ENCODE measurements at regions not wholly inside any gene's neighbourhood (a gene's known extent, or its start where the extent isn't known, plus 50 kb on each side); places are given as distances from the start of the nearest gene placed in this dataset.

DNA sequence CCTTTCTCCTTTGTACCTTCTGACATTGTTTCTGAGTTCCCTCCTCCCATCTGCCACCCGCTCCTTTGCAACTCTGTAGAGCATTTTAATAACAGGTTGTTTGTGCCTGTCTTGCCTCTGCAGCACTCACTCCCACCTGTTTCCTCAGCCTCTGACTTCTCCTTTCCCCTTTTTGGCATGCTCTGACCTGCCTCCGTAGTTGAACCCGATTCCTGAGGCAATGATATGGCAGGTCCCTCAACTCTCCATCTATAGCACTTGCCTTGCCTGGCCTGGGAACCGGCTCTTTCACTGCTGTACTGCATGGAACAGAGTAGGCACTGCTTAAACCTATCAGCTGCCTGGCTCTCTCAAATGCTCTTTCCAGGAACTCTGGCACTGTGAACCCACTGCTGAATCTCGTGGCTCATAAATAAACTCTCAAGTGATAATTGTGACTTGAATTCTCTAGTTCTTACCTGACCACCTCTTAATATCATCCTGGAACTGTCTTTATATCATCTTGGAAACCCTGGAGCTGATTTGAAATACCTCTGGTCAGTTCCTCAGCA lies 50.3 kb downstream of the UTRN start:
- DNase-seq = peak; percentile 25

DNA sequence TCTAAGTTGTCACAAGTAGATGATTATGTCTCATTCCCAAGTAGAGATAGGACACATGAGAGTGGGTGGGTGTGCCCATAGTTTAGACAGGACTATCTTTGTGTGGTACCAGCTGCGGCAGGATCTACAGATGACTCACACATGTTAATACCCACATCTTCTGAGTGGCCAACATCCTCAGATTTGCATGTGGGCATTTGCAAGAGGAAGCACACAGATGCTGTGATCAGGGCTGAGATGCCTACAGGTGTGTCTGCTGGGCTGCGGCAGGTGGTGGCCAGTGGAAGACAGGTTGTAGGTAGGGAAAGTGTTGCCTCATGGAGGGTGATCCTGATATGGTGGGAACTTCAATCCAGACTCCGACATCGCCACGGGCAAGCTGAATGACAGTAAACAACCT lies 50.8 kb downstream of the UTRN start:
- DNase-seq = no peak

DNA sequence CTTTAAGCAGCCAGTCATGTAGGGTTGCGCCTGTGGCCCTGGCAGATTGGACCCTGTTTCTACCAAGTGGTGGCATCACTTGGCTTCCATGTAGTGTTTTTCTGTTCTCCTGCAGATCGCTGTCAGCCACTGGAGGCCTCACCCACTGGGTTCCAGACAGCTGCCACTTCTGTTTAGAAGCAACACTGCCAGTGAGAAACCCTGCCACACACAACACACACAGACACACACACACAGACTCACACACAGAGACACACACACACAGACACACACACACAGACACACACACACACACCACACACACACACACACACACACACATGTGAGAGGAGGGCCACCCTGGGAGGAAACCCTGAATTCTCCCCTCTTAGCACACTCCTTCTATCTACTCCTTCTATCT lies 51.8 kb downstream of the UTRN start:
- DNase-seq = no peak

DNA sequence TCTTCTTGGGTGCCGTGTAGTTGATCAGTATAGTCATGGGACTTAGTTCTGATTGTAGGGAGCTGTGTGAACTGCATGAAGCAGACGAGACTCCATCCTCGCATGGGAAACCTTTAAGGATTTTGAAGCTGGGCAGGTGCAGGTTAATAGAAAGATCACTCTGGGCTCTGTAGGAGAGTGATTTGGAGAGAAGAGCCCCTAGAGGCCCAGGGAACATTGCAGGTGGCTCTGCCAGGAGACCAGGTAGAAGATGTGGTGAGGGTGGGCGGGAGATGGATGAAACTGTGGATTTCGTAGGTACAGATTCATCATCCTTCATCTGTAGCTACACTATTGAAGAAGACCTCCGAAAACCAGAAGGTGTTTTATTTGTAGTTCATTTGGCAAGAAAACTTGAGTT lies 53.3 kb downstream of the UTRN start:
- DNase-seq = no peak

DNA sequence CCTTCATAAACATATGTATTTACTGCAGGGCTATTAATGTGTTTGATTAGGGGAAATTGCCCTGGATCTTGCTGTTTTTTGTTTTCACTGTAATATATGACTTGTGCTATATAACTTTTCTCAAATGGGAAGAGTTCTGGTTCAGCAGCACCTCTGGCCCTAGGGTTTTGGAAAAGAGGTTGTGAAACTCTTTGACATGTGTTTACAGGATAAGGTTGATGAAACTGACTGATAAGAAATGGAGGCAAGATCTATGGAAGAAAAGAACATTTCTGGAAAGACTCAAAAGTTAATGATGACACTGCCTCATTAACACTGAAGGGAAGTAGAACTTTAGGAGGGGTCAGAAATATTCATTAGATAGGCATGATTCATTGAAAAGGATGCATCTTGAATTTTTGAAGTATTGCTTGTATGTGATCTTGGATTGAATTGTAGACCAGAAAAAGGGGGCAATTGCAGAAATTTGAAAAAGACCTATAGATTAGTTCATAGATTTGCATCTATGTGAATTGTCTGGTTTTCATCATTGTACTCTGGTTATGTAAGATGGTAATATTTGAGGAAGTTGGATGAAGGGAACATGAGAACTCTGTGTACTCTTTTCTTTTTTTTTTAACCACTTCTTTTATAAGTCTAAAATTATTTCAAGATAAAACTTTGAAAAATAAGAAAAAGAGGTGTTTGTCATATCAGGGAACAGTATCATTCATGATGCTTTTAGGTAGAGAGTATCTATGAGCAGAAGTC lies 54.0 kb downstream of the UTRN start:
- DNase-seq = peak; percentile 51

DNA sequence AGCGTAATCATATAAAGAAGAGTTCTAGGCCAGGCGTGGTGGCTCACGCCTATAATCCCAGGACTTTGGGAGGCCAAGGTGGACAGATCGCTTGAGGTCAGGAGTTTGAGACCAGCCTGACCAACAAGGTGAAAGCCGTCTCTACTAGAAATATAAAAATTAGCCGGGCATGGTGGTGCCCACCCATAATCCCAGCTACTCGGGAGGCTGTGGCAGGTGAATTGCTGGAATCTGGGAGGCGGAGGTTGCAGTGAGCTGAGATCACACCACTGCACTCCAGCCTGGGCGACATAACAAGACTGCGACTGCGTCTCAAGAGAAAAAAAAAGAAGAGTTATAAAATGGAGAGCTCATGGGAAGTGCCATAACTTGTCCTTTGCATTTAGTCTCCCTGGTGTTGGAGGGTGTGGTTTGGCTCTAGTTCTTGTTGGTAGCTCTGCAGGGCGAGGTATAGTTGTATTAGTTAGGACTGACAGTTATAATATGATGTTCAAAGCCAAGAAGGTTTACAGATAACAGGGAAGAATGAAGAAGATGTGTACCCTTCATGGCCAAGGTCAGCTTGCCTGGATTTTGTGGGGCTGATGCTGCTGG lies 54.8 kb downstream of the UTRN start:
- DNase-seq = no peak

DNA sequence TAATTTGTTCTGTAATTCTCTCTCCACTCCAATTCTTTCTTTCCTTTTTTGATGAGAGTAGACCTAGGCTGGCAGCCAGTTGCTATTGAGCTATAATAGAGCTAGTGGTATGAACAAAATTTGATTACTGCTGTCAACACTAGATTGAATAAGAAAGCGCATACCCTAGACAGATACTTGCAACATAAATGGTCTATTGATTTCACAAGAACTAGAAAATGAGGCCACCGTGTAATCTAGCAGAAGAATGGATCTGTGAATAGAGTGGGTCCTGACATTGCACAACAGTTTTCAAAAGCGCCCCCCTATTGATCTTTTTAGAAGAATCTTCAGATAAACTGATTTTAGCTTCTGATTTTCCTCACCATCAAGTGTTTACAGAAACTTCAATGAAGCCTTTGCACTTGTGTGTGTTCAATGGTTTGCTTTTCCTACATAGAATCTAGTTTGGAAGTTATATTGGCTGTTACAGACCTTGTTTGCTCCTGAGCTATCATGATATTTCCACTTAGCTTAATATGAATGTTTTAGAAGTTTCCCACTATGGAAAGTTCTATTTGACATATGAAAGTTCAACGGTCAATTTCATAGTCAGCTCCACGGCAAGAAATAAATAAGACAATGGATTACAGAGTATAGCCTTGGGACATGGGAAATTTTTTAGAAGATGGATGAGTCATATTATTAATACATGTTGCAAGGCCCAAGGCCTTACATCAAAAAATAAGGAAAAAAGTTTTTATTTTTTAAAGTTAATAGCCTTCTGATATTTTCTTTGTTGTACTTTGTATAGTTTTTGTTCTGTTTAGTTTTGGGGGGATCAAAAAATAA lies 55.6 kb downstream of the UTRN start:
- no peak for DNase-seq

DNA sequence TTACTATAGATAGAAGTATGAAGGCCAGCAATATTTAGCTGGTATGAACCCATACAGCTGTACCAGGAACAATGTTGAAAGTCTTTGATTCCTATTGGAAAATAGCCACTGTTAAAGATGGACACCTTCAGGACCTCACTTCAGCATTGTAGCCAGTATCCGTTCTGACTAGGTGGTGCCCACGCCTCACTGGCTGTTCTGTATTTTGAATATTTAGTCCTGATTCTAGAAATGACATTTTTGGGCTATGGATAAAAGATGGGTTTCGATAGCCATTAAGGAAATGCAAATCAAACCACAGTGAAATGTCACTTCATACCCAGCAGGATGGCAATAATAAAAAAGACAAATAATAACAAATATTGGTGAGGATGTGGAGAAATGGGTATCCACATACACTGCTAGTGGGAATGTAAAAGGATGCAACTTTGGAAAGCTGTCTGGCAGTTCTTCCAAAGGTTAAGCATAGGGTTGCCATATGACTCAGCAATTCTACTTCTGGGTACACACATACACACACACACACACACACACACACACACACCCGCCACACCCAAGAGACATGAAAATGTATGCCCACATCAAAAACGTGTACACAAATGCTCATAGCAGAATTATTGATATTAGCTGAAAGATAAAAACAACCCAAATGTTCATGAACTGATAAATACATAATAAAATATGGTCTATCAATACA lies 56.8 kb downstream of the UTRN start:
- no peak for DNase-seq

DNA sequence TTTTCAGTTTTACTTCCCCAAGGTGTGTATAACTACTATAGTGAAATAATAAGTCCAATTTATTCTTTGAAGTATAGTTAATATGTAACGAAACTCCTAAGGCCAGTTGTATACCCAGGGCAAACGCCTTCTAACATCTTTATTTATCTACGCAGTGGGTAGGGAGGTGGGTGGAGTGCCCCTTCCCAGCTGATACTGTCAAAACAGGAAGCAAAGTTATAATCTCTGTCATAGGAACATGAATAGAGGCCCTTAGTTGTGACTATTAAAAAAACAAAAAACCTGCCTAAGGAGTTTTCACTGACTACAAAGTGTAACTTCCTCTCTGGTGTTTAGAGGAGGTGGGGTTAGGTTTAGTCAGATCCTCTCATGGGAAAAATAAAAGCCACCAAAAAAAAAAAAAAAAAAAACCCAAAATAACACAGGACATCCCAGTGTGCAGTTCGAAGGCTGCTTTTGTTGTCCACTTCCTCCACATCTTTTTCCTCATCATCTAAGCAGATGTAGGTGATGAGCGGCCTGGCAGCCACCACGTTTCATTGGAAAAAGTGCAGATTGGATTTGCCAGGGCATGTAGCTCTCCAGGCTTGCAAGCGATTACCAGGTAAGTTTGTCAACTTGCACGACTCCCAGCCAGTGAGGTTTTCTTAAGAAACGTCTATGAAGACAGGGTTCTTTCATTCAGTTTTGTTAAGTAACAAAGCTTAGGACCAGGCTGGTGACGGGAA lies 58.7 kb downstream of the UTRN start:
- peak; percentile 77 for DNase-seq

DNA sequence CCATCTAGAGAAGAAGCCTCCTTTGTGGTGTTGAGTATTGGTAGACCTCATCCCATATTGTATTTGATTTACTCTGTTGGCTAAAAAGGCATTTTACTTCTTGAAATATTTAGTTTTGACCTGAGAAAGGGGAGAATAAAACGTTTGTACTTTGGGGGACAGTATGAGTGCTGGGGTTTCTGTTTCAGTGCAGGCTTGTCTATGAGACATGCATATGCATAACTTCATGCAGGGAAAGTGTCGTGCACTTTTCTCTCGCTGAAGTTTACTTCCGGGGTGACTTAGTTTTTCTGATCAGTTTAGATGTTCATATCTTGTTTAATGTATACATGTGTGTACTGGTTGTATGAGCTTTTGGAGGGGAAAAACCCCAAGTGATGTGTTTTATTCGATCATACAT lies 59.5 kb downstream of the UTRN start:
- no peak for DNase-seq

DNA sequence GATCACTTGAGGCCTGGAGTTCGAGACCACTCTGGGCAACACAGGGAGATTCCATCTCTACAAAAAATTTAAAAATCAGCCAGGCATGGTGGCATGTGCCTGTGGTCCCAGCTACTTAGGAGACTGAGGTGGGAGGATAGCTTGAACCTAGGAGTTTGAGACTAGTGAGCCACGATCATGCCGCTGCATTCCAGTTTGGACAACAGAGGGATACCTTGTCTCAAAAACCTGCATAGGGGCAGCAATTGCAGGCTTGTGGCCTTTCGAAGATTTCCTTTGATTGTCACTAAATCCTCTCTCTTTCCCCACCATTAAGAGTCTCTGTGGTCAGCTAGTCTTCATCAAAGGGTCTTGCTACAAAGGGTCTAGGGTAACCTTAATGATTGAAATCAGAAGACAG lies 60.3 kb downstream of the UTRN start:
- DNase-seq = no peak

DNA sequence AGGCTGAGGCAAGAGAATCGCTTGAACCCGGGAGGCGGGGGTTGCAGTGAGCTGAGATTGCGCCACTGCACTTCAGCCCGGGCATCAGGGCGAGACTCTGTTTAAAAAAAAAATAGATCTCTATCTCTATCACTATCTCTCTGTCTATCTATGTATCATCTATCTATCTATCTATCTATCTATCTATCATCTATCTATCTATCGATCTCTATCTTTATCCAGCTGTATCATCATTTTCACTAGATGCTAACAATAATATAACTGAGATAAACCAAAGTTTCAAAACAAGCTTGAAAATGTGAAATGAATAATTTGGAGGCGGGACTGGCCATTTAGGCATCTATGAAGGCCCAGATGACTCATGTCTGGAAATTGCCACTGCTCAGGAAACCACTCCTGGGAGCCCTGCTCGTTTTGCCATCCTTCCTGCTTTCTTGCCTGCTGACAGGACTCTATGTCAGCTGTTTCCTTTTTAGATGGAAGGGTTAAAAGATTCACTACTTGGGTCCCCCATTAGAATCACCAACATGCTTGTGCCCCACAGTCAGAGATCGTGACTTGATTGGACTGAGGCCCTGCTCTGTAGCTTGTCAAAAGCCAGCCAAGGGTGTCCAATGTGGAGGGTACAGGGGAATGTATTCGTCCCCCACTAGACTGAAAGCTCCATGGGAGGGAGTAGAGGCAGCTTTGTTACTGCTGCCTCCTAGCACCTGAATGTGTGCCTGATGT lies 61.7 kb downstream of the UTRN start:
- no peak for DNase-seq

DNA sequence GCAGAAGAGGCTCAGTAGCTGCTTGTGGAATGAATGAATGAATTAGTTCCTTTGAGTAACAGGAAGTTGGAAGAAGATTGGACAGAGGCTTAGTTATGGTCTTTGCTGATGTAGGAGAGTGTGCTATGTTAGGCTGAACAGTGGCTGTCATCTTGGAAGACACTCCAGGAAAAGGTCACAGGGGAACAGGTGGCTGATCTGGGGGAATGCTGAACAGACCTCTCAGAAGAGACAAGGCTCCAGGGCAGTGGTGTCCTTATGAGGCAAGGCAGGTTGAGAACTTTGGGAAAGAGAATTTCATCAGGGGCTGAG lies 62.3 kb downstream of the UTRN start:
- no peak for DNase-seq

DNA sequence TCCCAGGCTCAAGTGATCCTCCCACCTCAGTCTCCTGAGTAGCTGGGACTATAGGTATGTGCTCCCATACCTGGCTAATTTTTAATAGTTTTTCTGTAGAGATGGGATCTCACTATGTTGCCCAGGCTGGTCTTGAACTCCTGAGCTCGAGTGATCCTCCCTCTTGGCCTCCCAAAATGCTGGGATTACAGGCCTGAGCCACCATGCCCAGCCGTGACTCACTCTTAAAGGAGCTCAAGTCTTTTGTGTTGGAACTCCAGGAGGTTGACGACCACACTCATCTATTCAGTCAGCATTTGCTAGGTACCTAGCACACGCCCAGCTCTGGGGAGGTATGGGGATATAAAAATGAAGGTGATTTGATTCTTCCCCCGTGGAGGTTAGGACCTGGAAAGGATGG lies 62.8 kb downstream of the UTRN start:
- no peak for DNase-seq

DNA sequence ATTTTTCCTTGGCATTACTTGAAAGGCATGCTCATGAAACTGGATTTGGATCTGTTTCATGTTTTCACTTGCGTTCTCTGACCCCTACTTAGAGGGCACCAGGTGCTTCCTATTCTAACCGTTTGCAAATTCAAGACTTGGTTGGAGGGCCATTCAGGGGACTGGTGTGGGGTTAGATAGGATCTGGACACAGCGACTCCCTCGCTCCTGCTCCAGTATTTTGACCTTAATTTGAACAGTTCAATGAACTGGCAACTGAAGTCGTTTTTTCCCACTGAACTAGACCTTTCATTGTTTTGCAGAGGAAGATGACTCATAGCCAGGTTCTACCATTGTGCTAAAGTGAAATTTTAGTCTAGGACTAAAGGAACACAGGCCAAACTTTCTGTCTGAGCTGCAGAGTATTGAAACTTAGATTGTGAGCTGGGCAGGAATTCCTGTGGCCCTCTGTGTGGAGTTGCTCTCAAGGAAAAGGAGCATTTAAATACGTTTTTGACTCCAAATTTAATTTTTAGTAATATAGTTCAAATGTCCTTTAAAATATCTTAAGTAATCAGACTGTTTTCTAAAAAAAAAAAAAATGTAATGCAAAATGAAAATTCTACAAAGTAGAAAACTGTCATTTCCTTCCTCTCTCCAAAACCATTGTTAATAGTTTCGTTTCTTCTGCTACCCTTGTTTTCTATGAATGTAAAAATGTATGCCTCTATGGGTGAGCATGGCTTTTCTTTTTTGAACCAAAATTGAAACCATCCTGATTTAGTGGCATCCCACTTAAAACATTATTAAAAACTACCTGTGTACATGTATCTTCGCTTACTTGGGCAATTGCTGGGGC lies 64.8 kb downstream of the UTRN start:
- peak; percentile 85 for DNase-seq

DNA sequence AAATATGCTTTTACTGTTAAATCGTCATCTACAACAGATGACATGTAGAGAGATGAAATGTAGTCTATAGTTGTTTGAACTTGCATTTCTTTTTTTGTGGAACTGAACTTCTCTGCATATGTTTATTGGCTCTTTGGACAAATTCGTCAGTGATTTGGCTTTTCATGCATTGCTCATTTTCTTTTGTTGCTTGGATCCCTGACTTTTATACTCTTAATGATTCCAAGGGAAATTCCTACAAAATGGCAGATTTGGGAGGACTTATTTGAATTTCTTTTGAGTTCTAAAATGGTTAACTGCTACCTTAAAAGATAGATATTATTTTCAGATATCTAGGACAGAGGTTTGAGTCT lies 65.4 kb downstream of the UTRN start:
- no peak for DNase-seq

DNA sequence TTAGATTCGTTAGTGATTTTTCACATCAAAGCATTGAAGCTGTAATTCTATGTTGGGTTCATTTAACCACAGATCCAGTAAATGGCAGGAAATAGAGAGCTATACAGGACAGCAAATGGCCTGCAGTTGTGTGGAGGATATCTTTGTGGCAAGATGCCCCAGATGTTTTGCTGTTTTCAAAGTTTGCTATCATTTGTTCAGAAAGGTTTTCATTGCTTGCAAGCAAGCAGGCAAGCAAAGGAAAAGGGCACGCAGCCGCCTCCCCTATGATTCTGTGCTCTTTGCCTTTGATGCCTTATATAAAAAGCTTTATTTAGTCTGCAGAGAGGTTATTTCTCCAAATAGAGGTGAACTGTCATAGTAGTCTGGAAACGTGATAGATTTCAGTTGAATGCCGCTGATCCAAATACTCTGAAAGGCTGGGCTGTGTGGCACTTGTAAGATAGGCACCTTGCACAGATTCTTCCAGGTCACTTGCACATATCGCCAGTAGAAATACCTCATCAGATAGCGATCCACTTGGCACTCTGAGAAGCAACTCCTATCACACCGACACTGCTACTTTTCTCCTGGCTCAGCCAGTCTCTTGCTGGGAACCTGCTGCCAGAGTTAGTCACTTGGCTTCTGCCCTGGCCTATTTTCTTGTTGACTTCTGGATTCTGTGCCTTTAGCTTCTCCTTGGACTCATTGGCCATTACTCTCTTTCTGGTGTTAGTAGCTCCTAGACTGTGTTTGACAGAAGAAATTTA lies 66.4 kb downstream of the UTRN start:
- DNase-seq = peak; percentile 27

DNA sequence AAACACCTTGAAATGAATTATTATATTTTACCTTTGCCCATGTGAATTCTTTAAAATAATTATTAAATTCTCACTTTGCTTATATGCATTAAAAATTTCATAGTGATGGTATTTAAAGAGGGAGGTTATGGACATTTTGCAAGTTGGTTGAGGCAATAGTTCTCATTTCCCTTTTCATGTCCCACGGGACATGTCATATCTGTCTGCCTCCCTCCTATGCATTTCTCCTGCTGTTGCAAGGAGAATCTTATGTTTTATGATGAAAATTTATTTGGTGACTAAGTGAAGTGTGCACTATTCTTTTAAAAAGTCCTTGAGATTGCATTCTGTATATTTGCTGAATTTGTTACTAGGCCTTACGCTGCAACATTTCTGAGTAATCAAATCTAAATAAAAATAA lies 67.2 kb downstream of the UTRN start:
- peak; percentile 77 for DNase-seq

DNA sequence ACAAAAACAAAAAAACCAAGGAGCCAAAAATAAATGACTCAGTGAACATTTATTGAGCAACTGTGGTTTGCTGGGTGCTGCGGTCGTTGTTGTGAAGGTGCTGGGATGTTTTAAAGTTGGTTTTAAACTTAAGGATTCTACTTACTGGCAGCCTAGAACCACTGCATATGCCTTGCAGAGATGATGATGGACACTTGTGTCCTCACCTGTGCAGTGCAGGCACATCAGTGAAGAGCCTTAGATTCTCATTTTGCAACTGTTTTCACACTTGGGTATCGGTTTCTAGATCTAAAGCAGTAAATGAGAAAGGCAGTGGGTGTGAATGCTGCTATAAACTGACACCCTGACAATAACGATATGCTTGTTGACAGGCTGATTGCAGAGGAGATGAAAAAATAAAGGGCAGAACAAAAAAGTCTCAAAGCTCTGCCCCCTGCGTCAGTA lies 68.8 kb downstream of the UTRN start:
- no peak for DNase-seq

DNA sequence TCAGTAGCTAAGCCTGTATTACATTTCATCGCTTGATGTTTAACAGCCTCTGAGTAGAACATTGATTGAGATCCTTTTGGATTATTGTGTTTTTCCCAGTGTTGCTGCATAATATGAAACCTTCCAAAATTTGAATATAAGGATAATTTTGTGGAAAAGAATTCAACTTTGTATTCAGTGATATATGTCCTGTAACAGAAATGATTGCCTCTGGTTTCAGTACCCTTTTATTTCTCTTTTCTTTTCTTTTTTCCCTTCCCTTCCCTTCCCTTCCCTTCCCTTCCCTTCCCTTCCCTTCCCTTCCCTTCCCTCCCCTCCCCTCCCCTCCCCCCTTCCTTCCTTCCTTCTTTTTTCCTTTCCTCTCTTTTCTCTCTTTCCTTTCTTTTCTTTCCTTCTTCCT lies 74.6 kb downstream of the UTRN start:
- no peak for DNase-seq
